ENCODE measurements at regions not wholly inside any gene's neighbourhood (a gene's known extent, or its start where the extent isn't known, plus 50 kb on each side); places are given as distances from the start of the nearest gene placed in this dataset.

DNA sequence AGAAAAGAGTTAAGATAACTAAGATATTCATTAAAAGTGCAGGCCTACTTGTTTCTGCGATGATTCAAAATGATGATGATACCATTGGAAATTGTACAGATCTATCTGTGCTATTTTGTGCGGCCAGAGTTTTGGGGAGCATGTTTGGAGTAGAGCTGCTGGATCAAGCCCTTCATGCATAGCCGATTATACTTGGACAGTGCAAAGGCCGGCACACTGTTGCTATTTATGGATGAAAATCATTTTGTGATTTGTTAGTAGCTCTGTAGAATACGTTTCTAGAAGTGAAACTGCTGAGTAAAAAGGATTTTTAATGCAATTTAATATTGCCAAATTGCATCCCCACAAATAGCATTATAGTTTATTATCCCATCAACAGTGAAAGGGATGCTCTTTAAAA, 82.1 kb upstream of the NMUR2 start:
- TF ChIP-seq, protein P1, sequence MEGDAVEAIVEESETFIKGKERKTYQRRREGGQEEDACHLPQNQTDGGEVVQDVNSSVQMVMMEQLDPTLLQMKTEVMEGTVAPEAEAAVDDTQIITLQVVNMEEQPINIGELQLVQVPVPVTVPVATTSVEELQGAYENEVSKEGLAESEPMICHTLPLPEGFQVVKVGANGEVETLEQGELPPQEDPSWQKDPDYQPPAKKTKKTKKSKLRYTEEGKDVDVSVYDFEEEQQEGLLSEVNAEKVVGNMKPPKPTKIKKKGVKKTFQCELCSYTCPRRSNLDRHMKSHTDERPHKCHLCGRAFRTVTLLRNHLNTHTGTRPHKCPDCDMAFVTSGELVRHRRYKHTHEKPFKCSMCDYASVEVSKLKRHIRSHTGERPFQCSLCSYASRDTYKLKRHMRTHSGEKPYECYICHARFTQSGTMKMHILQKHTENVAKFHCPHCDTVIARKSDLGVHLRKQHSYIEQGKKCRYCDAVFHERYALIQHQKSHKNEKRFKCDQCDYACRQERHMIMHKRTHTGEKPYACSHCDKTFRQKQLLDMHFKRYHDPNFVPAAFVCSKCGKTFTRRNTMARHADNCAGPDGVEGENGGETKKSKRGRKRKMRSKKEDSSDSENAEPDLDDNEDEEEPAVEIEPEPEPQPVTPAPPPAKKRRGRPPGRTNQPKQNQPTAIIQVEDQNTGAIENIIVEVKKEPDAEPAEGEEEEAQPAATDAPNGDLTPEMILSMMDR (IDR thresholded peaks at IDR 0.05) = no peak
- TF ChIP-seq POLR2AphosphoS5 (IDR thresholded peaks at IDR 0.05) = no peak
